IPS DF 4.7 (cell line): ENCODE measurements at regions not wholly inside any gene's neighbourhood (a gene's known extent, or its start where the extent isn't known, plus 50 kb on each side); places are given as distances from the start of the nearest gene placed in this dataset.
"Not testable (repeated sequence)": the region's sequence is repeated elsewhere in the genome, so short reads cannot be mapped to it uniquely, and the experiment has no call there.

ENCODE experiments used
- DNase-seq: peaks from one replicate; pipeline ENCODE4 v3.0.0-alpha.2; 2013; ENCODE audit warnings: low spot score; ENCODE audit errors: extremely low read depth

DNA sequence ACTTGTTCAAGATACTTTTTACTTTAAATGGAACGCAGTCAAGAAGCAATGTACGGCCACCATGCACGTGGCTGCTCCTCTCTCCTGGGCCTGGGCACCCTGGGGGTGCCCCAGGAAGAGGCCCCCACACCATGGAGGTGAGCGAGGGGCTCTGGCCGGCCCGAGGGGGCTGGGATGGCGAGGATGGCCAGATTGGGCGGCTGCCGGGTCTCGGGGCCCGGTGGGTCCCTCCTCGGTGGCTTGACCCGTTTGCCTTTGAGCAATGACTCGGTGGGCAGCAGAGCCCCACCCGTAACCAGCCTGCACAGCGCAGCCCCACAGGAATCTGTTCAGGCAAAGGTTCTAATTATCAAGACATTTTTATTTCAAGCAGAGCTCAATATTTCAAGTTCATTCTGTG, 167.4 kb downstream of the BRD1 start:
- no peak for DNase-seq

GRCh38 chr22:49659924-49660315, 167.8 kb downstream of the BRD1 start:
- DNase-seq: no peak

GRCh38 chr22:49659281-49659923, 168.3 kb downstream of the BRD1 start:
- no peak for DNase-seq

DNA sequence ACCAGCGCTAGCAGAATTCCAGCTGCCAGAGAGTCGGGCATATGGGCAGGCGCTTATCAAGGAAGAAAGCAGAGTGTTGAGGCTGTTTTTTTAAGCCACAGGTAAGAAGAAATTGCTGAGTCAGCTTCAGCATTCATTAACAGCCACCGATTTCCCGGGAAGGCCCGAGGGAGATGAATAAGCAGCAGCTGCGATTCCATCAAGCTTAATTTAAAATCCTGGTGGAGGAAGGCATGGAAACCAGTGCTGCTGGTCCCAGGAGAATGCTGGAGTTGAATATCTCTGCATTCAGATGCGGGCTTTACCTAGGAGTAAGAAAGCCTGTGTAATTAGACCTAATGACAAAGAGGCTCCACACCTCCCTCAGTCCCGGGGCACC, 168.8 kb downstream of the BRD1 start:
- no peak for DNase-seq

GRCh38 chr22:49657974-49658590, 169.6 kb downstream of the BRD1 start:
- DNase-seq: no peak

- no peak for DNase-seq
These were observed 170.2 kb downstream of the BRD1 start for GRCh38 chr22:49657275-49657973.

GRCh38 chr22:49656883-49657274, 170.8 kb downstream of the BRD1 start:
- DNase-seq: not testable (repeated sequence)

GRCh38 chr22:49656291-49656851, 171.3 kb downstream of the BRD1 start:
- DNase-seq: no peak

DNA sequence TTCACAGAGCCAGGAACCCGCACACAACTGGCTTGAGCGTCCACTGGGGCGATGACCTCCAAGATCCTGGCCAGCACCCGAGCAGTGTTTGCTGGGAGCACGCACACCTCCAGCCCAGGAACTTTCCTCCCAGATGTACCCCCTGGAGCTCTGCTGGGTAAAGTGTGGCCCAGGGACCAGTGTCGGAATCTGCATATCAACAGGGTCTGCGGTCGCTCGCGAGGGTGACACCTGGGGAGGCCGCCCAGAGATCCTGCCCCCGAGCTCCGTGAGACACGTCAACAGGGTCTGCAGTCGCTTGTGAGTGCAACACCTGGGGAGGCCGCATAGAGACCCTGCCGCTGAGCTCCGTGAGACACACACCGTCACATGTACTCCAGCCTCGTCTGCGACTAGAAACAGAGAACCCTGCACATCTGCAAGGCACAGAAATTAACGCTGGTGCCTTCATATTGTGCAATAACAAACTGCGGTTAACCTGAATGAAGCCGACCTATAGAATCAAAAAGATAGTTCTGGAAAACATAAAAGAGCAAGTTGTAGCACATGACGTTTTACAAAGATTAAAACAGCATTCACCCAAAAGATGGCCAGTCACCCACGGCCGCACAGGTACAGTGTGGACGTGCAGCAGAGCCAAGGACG, 172.4 kb downstream of the BRD1 start:
- DNase-seq: no peak

DNA sequence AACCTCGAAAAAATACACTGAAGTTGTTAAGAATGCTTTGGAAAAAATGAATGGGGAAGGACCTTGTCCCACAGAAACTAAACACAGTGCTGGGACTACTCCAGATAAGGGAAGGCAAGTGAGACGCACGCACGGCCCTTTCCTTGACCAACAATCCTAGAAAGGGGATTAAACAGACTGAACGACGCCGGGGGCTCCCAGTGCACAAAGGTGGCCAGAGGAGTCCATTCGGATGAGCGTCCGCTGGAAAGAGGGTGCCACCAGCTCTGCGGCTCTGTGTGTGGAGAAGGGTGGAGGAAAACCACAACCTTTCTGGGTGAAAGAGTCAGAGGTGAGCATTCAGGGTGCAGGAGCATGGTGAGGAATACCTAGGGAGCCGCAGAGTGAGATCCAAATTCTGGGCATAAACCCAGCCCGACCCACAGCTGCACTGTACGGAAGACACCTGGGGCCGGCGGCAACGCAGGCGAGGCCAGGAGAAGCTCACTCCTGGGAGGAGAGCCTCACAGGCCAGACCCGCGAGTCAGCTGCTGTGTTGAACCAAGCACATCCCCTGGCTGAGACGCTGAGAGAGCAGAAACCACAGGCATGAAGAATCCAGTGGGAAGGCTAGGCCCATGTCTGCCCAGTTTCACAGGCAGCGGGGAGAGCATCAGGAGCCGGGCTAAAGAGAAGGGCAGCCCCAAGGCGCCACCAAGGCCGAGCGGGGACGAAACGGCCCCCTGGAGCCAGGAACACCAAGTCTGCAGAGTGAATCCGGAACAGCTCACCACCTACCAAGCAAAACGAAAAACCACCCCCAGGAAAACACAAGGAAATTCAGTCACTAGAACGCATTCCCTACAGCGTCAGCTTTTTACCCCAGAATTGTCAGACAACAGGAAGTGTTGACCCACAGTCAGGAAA, 177.1 kb downstream of the BRD1 start:
- no peak for DNase-seq

- DNase-seq: no peak
These were observed 178.3 kb downstream of the BRD1 start for GRCh38 chr22:49649166-49650068.

- no peak for DNase-seq
These were observed 179.6 kb downstream of the BRD1 start for GRCh38 chr22:49648053-49648452.

GRCh38 chr22:49647627-49648026, 180.0 kb downstream of the BRD1 start:
- no peak for DNase-seq

DNA sequence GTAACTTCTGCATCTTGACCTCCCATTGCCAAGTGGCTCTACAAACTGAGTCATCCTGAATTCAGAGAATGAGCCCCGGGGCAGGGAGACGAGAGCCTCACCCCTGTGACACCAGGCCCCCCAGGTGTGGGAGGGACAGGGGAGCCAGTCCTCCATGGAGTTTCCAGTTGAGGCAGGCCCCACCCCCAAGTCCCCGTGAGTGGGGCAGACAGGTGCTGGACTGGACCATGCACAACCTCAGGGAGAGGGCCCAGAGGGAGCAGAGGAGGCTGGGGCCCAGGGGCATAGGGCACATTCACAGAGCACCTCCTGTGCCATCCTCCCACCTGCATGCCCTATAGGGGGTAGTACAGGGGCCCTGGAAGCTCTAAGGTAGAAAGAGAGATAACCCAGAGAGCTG, 180.8 kb downstream of the BRD1 start:
- no peak for DNase-seq

DNA sequence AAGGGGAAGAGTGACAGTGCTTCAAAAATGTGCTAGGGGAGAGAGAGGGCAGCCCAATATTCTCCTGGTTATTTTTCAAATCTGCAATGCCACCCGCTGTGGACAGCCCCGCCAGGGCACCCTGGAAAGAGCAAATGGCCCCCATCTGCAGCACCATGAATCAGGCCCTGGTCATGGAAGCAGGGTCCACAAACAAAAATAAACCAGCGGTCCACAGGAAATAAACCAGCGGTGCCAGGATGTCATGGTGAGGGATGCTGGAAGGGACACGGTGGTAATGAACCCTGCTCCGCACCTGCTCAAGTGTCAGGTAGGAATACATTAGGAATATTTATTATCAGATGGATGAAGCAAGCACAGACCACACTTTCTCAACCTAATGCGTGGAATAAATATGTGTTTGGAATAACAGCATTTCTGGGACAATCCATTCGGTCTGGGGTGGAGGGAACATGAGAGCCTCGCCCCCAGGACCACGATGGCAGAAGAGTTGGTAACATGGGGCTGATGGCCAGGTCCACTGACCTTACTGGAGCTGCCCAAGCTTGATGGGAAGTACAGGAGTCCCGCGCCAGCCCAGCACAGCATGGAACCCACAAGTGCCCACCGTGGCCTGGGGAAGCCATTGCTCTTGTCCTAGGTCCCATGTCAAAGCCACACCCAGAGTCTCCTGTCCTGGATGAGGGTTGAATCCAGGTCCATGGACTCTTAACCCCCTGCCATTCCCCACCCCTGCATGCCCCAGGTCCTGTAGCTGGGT, 181.7 kb downstream of the BRD1 start:
- no peak for DNase-seq

DNA sequence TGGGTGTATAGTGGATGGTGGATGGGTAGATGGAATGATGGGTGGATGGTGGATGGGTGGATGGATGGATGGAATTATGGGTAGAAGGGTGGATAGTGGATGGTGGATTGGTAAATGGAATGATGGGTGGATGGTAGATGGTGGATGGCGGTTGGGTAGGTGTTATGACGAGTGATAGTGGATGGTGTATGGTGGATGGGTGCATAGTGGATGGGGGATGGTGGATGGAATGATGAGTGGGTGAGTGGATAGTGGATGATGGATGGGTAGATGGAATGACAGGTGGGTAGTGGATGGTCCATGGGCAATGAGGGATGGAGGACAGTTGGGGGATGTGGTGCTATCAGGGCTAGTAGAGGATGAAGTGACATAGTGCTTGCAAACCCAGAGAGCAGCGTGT, 182.4 kb downstream of the BRD1 start:
- no peak for DNase-seq

- DNase-seq: no peak
These were observed 183.7 kb downstream of the BRD1 start for GRCh38 chr22:49643998-49644397.

- DNase-seq: no peak
These were observed 184.2 kb downstream of the BRD1 start for GRCh38 chr22:49643466-49643865.

- DNase-seq: no peak
These were observed 184.9 kb downstream of the BRD1 start for GRCh38 chr22:49642741-49643140.
